Gastrocnemius medialis (tissue), 4 donors: ENCODE measurements at regions not wholly inside any gene's neighbourhood (a gene's known extent, or its start where the extent isn't known, plus 50 kb on each side); places are given as distances from the start of the nearest gene placed in this dataset.

Source experiments
- CTCF ChIP-seq, 5 experiments: fragments of 450-650 bp in 3 of 5; fragments of 200-600 bp in 2 of 5; sonication (generic) in 2 of 5; IDR thresholded peaks in 4 of 5; conservative IDR thresholded peaks in 1 of 5; 1 replicate in 4 of 5; 2 replicates in 1 of 5; pipeline ENCODE4 v1.5.1; 2016 to 2019; ENCODE audit warnings: antibody characterized with exemption in 5 of 5, mild to moderate bottlenecking in 3 of 5, moderate library complexity in 3 of 5
- POLR2A ChIP-seq, 2 donors: fragments of 450-650 bp; IDR thresholded peaks; one replicate each; pipeline ENCODE4 v1.6.1; 2017; ENCODE audit warnings: antibody characterized with exemption in 2 of 2, mild to moderate bottlenecking in 2 of 2, moderate library complexity in 2 of 2

GRCh38 chr4:189769131-189769530 is 171.5 kb upstream of the FRG1 start:
- no peak for TF ChIP-seq CTCF (IDR thresholded peaks at IDR 0.05 in 4 of 5, conservative IDR thresholded peaks at IDR 0.05 in 1 of 5)
- no peak for TF ChIP-seq POLR2A (IDR thresholded peaks at IDR 0.05)
